ENCODE measurements at regions not wholly inside any gene's neighbourhood (a gene's known extent, or its start where the extent isn't known, plus 50 kb on each side); places are given as distances from the start of the nearest gene placed in this dataset.

- no peak for DNase-seq (ENCODE audit: low spot score)
- in situ Hi-C loops (cut with HindIII; ENCODE audit: extremely low pct_ligation_motif_present, low pct_unique_long_range_greater_than_20kb): no loop called here
- 24% methylated on average over 7 of the region's 7 CpGs for WGBS (ENCODE audit: low lambda C conversion rate)
- H3K9ac ChIP-seq (ENCODE audit: insufficient read depth, low read depth, low read length): no peak overlapping the region
- no peak for FAIRE-seq
- no peak overlapping the region for H3K4me2 ChIP-seq (ENCODE audit: low read depth, low read length)
- H3K36me3 ChIP-seq (replicated peaks in 1 of 2; ENCODE audit: control insufficient read depth in 1 of 2, insufficient read depth in 2 of 2, low read length in 2 of 2): no peaks in the 10 kb centered on the region
- TF ChIP-seq MAFF (IDR thresholded peaks at IDR 0.05; ENCODE audit: low read depth, low read length) (peak; percentile 65), MTA3 (CRISPR knock-in tag; IDR thresholded peaks at IDR 0.05) (no peak), ARNTL (CRISPR knock-in tag; IDR thresholded peaks at IDR 0.05) (no peak), MAFK (conservative IDR thresholded peaks at IDR 0.05 in 1 of 2, IDR thresholded peaks at IDR 0.05 in 1 of 2; ENCODE audit: low read length in 2 of 2) (peak; percentile 73 to 82), KAT2B (IDR thresholded peaks at IDR 0.05; ENCODE audit: borderline replicate concordance, low read depth, low read length) (no peak)
- POLR2A ChIA-PET: no interaction called here
- H2AFZ ChIP-seq (ENCODE audit: low read length): no peak overlapping the region
- intact Hi-C loops (cut with micrococcal nuclease; ENCODE audit: unreplicated experiment): no loop called here
- ATAC-seq: no peak
- no peaks in the 10 kb centered on the region for H3K9me3 ChIP-seq (ENCODE audit: low read length)
- no TSS peak for BruUV-seq (replicated peaks)
- H3K4me3 ChIP-seq (replicated peaks in 1 of 3; ENCODE audit: insufficient read depth in 1 of 3, low read depth in 2 of 3, low read length in 3 of 3): no peak overlapping the region
- CTCF ChIA-PET (ENCODE audit: low intra/inter-chr PET ratio, low total read pairs): no interaction called here
- no peaks in the 10 kb centered on the region for H4K20me1 ChIP-seq (ENCODE audit: insufficient read depth, low read length)
- no peaks in the 10 kb centered on the region for H3K4me1 ChIP-seq (ENCODE audit: insufficient read depth, low read length)
- no peaks in the 10 kb centered on the region for H3K79me2 ChIP-seq (ENCODE audit: insufficient read depth, low read length)
- no peaks in the 10 kb centered on the region for H3K27me3 ChIP-seq (ENCODE audit: control insufficient read depth in 1 of 2, insufficient read depth in 2 of 2, low read length in 2 of 2)
- H3K27ac ChIP-seq (ENCODE audit: extremely low read length, insufficient read depth, low read length): no peak overlapping the region
Observed at GRCh38 chr15:36026627-36027283, 480.8 kb upstream of the DPH6 start.

- TF ChIP-seq ZNF232 (CRISPR knock-in tag; IDR thresholded peaks at IDR 0.05; ENCODE audit: borderline replicate concordance): no peak
- no peaks in the 10 kb centered on the region for H3K4me1 ChIP-seq (ENCODE audit: insufficient read depth, low read length)
- ChIA-PET POLR2A (no interaction called here), CTCF (ENCODE audit: low intra/inter-chr PET ratio, low total read pairs) (no interaction called here)
- H2AFZ ChIP-seq (ENCODE audit: low read length): no peak overlapping the region
- intact Hi-C loops (cut with micrococcal nuclease; ENCODE audit: unreplicated experiment): no loop called here
- 9% methylated on average over 5 of the region's 5 CpGs for WGBS (ENCODE audit: low lambda C conversion rate)
- in situ Hi-C loops (cut with HindIII; ENCODE audit: extremely low pct_ligation_motif_present, low pct_unique_long_range_greater_than_20kb): no loop called here
- H3K9me3 ChIP-seq (ENCODE audit: low read length): no peaks in the 10 kb centered on the region
- H3K27me3 ChIP-seq (ENCODE audit: control insufficient read depth in 1 of 2, insufficient read depth in 2 of 2, low read length in 2 of 2): no peaks in the 10 kb centered on the region
- H3K4me3 ChIP-seq (replicated peaks in 1 of 3; ENCODE audit: insufficient read depth in 1 of 3, low read depth in 2 of 3, low read length in 3 of 3): no peak overlapping the region
- H3K79me2 ChIP-seq (ENCODE audit: insufficient read depth, low read length): no peaks in the 10 kb centered on the region
- no peaks in the 10 kb centered on the region for H4K20me1 ChIP-seq (ENCODE audit: insufficient read depth, low read length)
- FAIRE-seq: no peak
- no peak for DNase-seq (ENCODE audit: low spot score)
- H3K4me2 ChIP-seq (ENCODE audit: low read depth, low read length): no peak overlapping the region
- no peak overlapping the region for H3K27ac ChIP-seq (ENCODE audit: extremely low read length, insufficient read depth, low read length)
- no peak overlapping the region for H3K9ac ChIP-seq (ENCODE audit: insufficient read depth, low read depth, low read length)
- no peaks in the 10 kb centered on the region for H3K36me3 ChIP-seq (replicated peaks in 1 of 2; ENCODE audit: control insufficient read depth in 1 of 2, insufficient read depth in 2 of 2, low read length in 2 of 2)
- ATAC-seq: no peak
- no TSS peak for BruUV-seq (replicated peaks)
Observed at GRCh38 chr15:36029606-36030210, 483.7 kb upstream of the DPH6 start.

Measured in HepG2 (cell line).